ENCODE measurements at regions not wholly inside any gene's neighbourhood (a gene's known extent, or its start where the extent isn't known, plus 50 kb on each side); places are given as distances from the start of the nearest gene placed in this dataset.

GRCh38 chr16:59188029-59188428 lies 453.9 kb upstream of the GOT2 start:
- TF ChIP-seq CTCF (IDR thresholded peaks at IDR 0.05; ENCODE audit: low read length) (no peak), EZH2 (optimal IDR thresholded peaks at IDR 0.05; ENCODE audit: low read depth, low read length) (no peak)
